ENCODE measurements at regions not wholly inside any gene's neighbourhood (a gene's known extent, or its start where the extent isn't known, plus 50 kb on each side); places are given as distances from the start of the nearest gene placed in this dataset.
"Not testable (repeated sequence)": the region's sequence is repeated elsewhere in the genome, so short reads cannot be mapped to it uniquely, and the experiment has no call there.

GRCh38 chr1:199015799-199016198, 377.0 kb downstream of the PTPRC start:
- Mint-ChIP-seq H3K27ac (no peak overlapping the region), H3K27me3 (no peaks in the 10 kb centered on the region), H3K4me3 (no peak overlapping the region), H3K36me3 (no peaks in the 10 kb centered on the region), H3K4me1 (peaks cover 4 to 14% (median 11%) of the 10 kb centered on the region in 3 donors), H3K9me3 (no peaks in the 10 kb centered on the region)
- no peaks in the 10 kb centered on the region for H3K36me3 ChIP-seq (ENCODE audit: insufficient read depth, low read length)
- peaks cover 2% of the 10 kb centered on the region for H3K4me1 ChIP-seq (ENCODE audit: insufficient read depth, low read length)
- CTCF ChIA-PET = no interaction called here
- no peak for DNase-seq
- H3K27me3 ChIP-seq (ENCODE audit: insufficient read depth, low read length, poor library complexity, severe bottlenecking) = no peaks in the 10 kb centered on the region
- H3K4me3 ChIP-seq (ENCODE audit: low read length) = no peak overlapping the region
- H3K27ac ChIP-seq (ENCODE audit: low read depth, low read length) = no peak overlapping the region
- H3K9me3 ChIP-seq (ENCODE audit: low read length) = no peaks in the 10 kb centered on the region
- POLR2A ChIA-PET = no interaction called here

GRCh38 chr1:199018471-199019135, 379.8 kb downstream of the PTPRC start:
- Histone ChIP-seq H3K27ac (ENCODE audit: low read depth, low read length) (no peak overlapping the region), H3K9me3 (ENCODE audit: low read length) (no peaks in the 10 kb centered on the region), H3K4me3 (ENCODE audit: low read length) (no peak overlapping the region), H3K27me3 (ENCODE audit: insufficient read depth, low read length, poor library complexity, severe bottlenecking) (no peaks in the 10 kb centered on the region), H3K4me1 (ENCODE audit: insufficient read depth, low read length) (no peaks in the 10 kb centered on the region), H3K36me3 (ENCODE audit: insufficient read depth, low read length) (no peaks in the 10 kb centered on the region)
- Mint-ChIP-seq H3K27me3 (no peaks in the 10 kb centered on the region), H3K4me3 (no peak overlapping the region), H3K4me1 (peaks cover 0 to 7% (median 6%) of the 10 kb centered on the region in 3 donors), H3K9me3 (no peaks in the 10 kb centered on the region), H3K27ac (no peak overlapping the region), H3K36me3 (peaks cover 0 to 5% (median 0%) of the 10 kb centered on the region in 3 donors)
- DNase-seq = no peak
- POLR2A ChIA-PET = no interaction called here
- CTCF ChIA-PET = no interaction called here

- no peak overlapping the region for H3K4me3 Mint-ChIP-seq
- Histone ChIP-seq H3K4me3 (ENCODE audit: low read length) (no peak overlapping the region), H3K27ac (ENCODE audit: low read depth, low read length) (no peak overlapping the region), H3K4me1 (ENCODE audit: insufficient read depth, low read length) (no peaks in the 10 kb centered on the region), H3K27me3 (ENCODE audit: insufficient read depth, low read length, poor library complexity, severe bottlenecking) (no peaks in the 10 kb centered on the region), H3K36me3 (ENCODE audit: insufficient read depth, low read length) (no peaks in the 10 kb centered on the region), H3K9me3 (ENCODE audit: low read length) (no peaks in the 10 kb centered on the region)
- H3K27ac Mint-ChIP-seq = no peak overlapping the region
- H3K36me3 Mint-ChIP-seq = peaks cover 0 to 5% (median 0%) of the 10 kb centered on the region in 3 donors
- no peaks in the 10 kb centered on the region for H3K27me3 Mint-ChIP-seq
- POLR2A ChIA-PET = no interaction called here
- no peak for DNase-seq
- CTCF ChIA-PET = no interaction called here
- H3K4me1 Mint-ChIP-seq = peaks cover 0 to 2% (median 0%) of the 10 kb centered on the region in 3 donors
- no peaks in the 10 kb centered on the region for H3K9me3 Mint-ChIP-seq
Observed at GRCh38 chr1:199020051-199020450, 381.2 kb downstream of the PTPRC start.

- Mint-ChIP-seq H3K4me1 (peaks cover 0 to 2% (median 0%) of the 10 kb centered on the region in 3 donors), H3K27ac (no peak overlapping the region), H3K9me3 (no peaks in the 10 kb centered on the region), H3K4me3 (no peak overlapping the region), H3K27me3 (no peaks in the 10 kb centered on the region), H3K36me3 (peaks cover 0 to 5% (median 0%) of the 10 kb centered on the region in 3 donors)
- Histone ChIP-seq H3K27ac (ENCODE audit: low read depth, low read length) (no peak overlapping the region), H3K4me3 (ENCODE audit: low read length) (no peak overlapping the region), H3K4me1 (ENCODE audit: insufficient read depth, low read length) (no peaks in the 10 kb centered on the region), H3K27me3 (ENCODE audit: insufficient read depth, low read length, poor library complexity, severe bottlenecking) (no peaks in the 10 kb centered on the region), H3K9me3 (ENCODE audit: low read length) (no peaks in the 10 kb centered on the region), H3K36me3 (ENCODE audit: insufficient read depth, low read length) (no peaks in the 10 kb centered on the region)
- POLR2A ChIA-PET = no interaction called here
- CTCF ChIA-PET = interaction anchor here (1.0 kb wide), 1 partner anchor 50 kb away, joined by 3 read pairs; no protein-coding TSS in a partner anchor
- DNase-seq = no peak
Observed at GRCh38 chr1:199020904-199021303, 382.1 kb downstream of the PTPRC start.

GRCh38 chr1:199029401-199029800, 390.6 kb downstream of the PTPRC start:
- no peak overlapping the region for H3K4me3 ChIP-seq (ENCODE audit: low read length)
- Mint-ChIP-seq H3K4me1 (peaks cover 13 to 33% (median 17%) of the 10 kb centered on the region in 3 donors), H3K27ac (no peak overlapping the region), H3K36me3 (peaks cover 0 to 9% (median 0%) of the 10 kb centered on the region in 3 donors), H3K9me3 (peaks cover 0 to 5% (median 0%) of the 10 kb centered on the region in 5 donors), H3K4me3 (no peak overlapping the region), H3K27me3 (no peaks in the 10 kb centered on the region)
- no peaks in the 10 kb centered on the region for H3K9me3 ChIP-seq (ENCODE audit: low read length)
- ChIA-PET POLR2A (no interaction called here), CTCF (no interaction called here)
- H3K4me1 ChIP-seq (ENCODE audit: insufficient read depth, low read length) = no peaks in the 10 kb centered on the region
- no peak overlapping the region for H3K27ac ChIP-seq (ENCODE audit: low read depth, low read length)
- DNase-seq = no peak
- no peaks in the 10 kb centered on the region for H3K27me3 ChIP-seq (ENCODE audit: insufficient read depth, low read length, poor library complexity, severe bottlenecking)
- H3K36me3 ChIP-seq (ENCODE audit: insufficient read depth, low read length) = no peaks in the 10 kb centered on the region

GRCh38 chr1:199029855-199030254, 391.0 kb downstream of the PTPRC start:
- no peak overlapping the region for H3K4me3 Mint-ChIP-seq
- H3K27ac ChIP-seq (ENCODE audit: low read depth, low read length) = no peak overlapping the region
- peaks cover 0 to 5% (median 0%) of the 10 kb centered on the region in 5 donors for H3K9me3 Mint-ChIP-seq
- peaks cover 13 to 37% (median 21%) of the 10 kb centered on the region in 3 donors for H3K4me1 Mint-ChIP-seq
- DNase-seq = no peak
- ChIA-PET POLR2A (no interaction called here), CTCF (no interaction called here)
- H3K9me3 ChIP-seq (ENCODE audit: low read length) = no peaks in the 10 kb centered on the region
- no peaks in the 10 kb centered on the region for H3K36me3 ChIP-seq (ENCODE audit: insufficient read depth, low read length)
- no peaks in the 10 kb centered on the region for H3K27me3 Mint-ChIP-seq
- H3K4me3 ChIP-seq (ENCODE audit: low read length) = no peak overlapping the region
- no peaks in the 10 kb centered on the region for H3K4me1 ChIP-seq (ENCODE audit: insufficient read depth, low read length)
- no peak overlapping the region for H3K27ac Mint-ChIP-seq
- peaks cover 0 to 9% (median 0%) of the 10 kb centered on the region in 3 donors for H3K36me3 Mint-ChIP-seq
- no peaks in the 10 kb centered on the region for H3K27me3 ChIP-seq (ENCODE audit: insufficient read depth, low read length, poor library complexity, severe bottlenecking)

- H3K27ac ChIP-seq (ENCODE audit: low read depth, low read length); DNase-seq; H3K36me3 ChIP-seq (ENCODE audit: insufficient read depth, low read length); POLR2A ChIA-PET; H3K27ac Mint-ChIP-seq; H3K27me3 Mint-ChIP-seq; H3K27me3 ChIP-seq (ENCODE audit: insufficient read depth, low read length, poor library complexity, severe bottlenecking); H3K36me3 Mint-ChIP-seq; H3K4me3 ChIP-seq (ENCODE audit: low read length); H3K9me3 ChIP-seq (ENCODE audit: low read length); H3K9me3 Mint-ChIP-seq; CTCF ChIA-PET; H3K4me1 ChIP-seq (ENCODE audit: insufficient read depth, low read length); H3K4me3 Mint-ChIP-seq: not testable (repeated sequence)
- peaks cover 17 to 42% (median 27%) of the 10 kb centered on the region in 3 donors for H3K4me1 Mint-ChIP-seq
Observed at GRCh38 chr1:199030541-199030940, 391.7 kb downstream of the PTPRC start.

- H3K4me3 ChIP-seq (ENCODE audit: low read length); H3K9me3 ChIP-seq (ENCODE audit: low read length); H3K27me3 Mint-ChIP-seq; DNase-seq; H3K36me3 Mint-ChIP-seq; POLR2A ChIA-PET; H3K4me3 Mint-ChIP-seq; H3K36me3 ChIP-seq (ENCODE audit: insufficient read depth, low read length); H3K4me1 ChIP-seq (ENCODE audit: insufficient read depth, low read length); H3K27me3 ChIP-seq (ENCODE audit: insufficient read depth, low read length, poor library complexity, severe bottlenecking); H3K27ac ChIP-seq (ENCODE audit: low read depth, low read length); H3K27ac Mint-ChIP-seq; CTCF ChIA-PET; H3K9me3 Mint-ChIP-seq: not testable (repeated sequence)
- peaks cover 17 to 42% (median 27%) of the 10 kb centered on the region in 3 donors for H3K4me1 Mint-ChIP-seq
Observed at GRCh38 chr1:199031170-199031569, 392.3 kb downstream of the PTPRC start.

All from CD8-positive, alpha-beta memory T cell (primary cell).